SU-DHL-6 (cell line): ENCODE measurements at regions not wholly inside any gene's neighbourhood (a gene's known extent, or its start where the extent isn't known, plus 50 kb on each side); places are given as distances from the start of the nearest gene placed in this dataset.

Experiments
- H2AFZ ChIP-seq: fragments of 200-600 bp; sonication (generic); 2 replicates; pipeline ENCODE4 v1.6.1; 2014; ENCODE audit warnings: low read depth, mild to moderate bottlenecking, moderate library complexity, mixed read lengths, antibody characterized with exemption, low read length; ENCODE audit not compliant: severe bottlenecking
- H3F3A ChIP-seq: fragments of 200-600 bp; shearing (Covaris generic); 2 replicates; pipeline ENCODE4 v1.6.0; 2016; ENCODE audit warnings: antibody characterized with exemption, mild to moderate bottlenecking; ENCODE audit not compliant: insufficient read depth
- H3K27ac ChIP-seq: fragments of 200-600 bp; sonication (generic); 2 replicates; pipeline ENCODE4 v1.5.1; 2016; ENCODE audit warnings: low read depth, mild to moderate bottlenecking, low read length, moderate library complexity, mixed read lengths
- H3K27me3 ChIP-seq: fragments of 200-600 bp; sonication (generic), shearing (Covaris generic); 2 replicates; pipeline ENCODE4 v1.6.0; 2014; ENCODE audit warnings: mild to moderate bottlenecking, low read length
- H3K36me3 ChIP-seq: fragments of 200-600 bp; sonication (generic); 2 replicates; pipeline ENCODE4 v1.6.1; 2014; ENCODE audit warnings: mild to moderate bottlenecking, low read length, mixed read lengths
- H3K4me2 ChIP-seq: fragments of 300-600, 200-600 bp; shearing (Covaris generic), sonication (generic); 2 replicates; pipeline ENCODE4 v1.6.0; 2014; ENCODE audit warnings: low read length, low read depth, mild to moderate bottlenecking; ENCODE audit not compliant: poor library complexity, severe bottlenecking
- H3K4me3 ChIP-seq: fragments of 200-600 bp; sonication (generic); 2 replicates; pipeline ENCODE4 v1.5.1; 2014; ENCODE audit warnings: antibody characterized with exemption, low read length, mild to moderate bottlenecking, mixed read lengths; ENCODE audit not compliant: insufficient read depth, poor library complexity, severe bottlenecking
- H3K79me2 ChIP-seq: fragments of 200-600 bp; sonication (generic); 2 replicates; pipeline ENCODE4 v1.6.1; 2014; ENCODE audit warnings: mild to moderate bottlenecking, low read length, moderate library complexity; ENCODE audit not compliant: insufficient read depth
- H3K9ac ChIP-seq: fragments of 200-600 bp; sonication (generic); 2 replicates; pipeline ENCODE4 v1.7.0; 2014; ENCODE audit warnings: mild to moderate bottlenecking, low read length
- H3K9me2 ChIP-seq: fragments of 200-600 bp; sonication (generic); replicated peaks from 2 replicates; pipeline ENCODE4 v1.6.1; 2014; ENCODE audit warnings: low read length; ENCODE audit not compliant: insufficient read depth
- H3K9me3 ChIP-seq: fragments of 200-600 bp; sonication (generic); 2 replicates; pipeline ENCODE4 v1.6.1; 2014; ENCODE audit warnings: low read length, mixed read lengths; ENCODE audit not compliant: insufficient read depth
- H4K20me1 ChIP-seq: fragments of 200-600 bp; sonication (generic); 2 replicates; pipeline ENCODE4 v1.6.1; 2014; ENCODE audit warnings: low read depth, mild to moderate bottlenecking, antibody characterized with exemption, low read length, moderate library complexity, mixed read lengths
- EZH2phosphoT487 ChIP-seq: fragments of 200-600 bp; sonication (generic), shearing (Covaris generic); conservative IDR thresholded peaks from 2 replicates; pipeline ENCODE4 v1.6.1; 2018; ENCODE audit warnings: mild to moderate bottlenecking, antibody characterized with exemption, low read length, moderate library complexity, mixed read lengths
- TF ChIP-seq, protein P1 (sequence below): fragments of 200-600 bp; sonication (generic); IDR thresholded peaks from one replicate; pipeline ENCODE4 v1.5.1; 2017; ENCODE audit warnings: antibody characterized with exemption, mild to moderate bottlenecking, low read length, moderate library complexity; ENCODE audit not compliant: insufficient read depth, poor library complexity, severe bottlenecking

DNA sequence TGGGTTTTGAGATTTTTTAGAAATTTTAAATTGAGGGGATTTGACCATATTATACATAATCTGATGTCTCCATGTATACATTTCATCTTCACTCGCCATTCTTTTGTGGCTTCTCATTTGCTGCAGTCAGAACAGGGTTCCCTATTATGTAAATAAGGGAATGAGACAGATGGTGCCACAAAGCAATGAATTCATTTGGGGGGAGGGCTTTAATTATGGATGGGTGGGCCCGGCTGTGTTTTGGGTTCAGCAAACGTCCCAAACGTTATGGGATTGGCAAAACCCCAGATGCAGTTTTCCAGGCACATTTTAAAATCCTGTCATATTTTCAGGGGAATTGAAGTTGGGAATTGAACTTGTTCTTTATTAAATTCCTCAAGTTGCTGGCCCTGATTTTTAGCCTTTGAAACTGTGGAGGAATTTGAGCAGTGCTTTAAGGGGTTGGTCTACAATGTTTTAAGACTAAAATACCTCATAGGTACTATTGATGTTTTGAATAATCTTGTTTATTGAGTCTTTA, 558.5 kb upstream of the ZNF462 start:
- H3K4me3 ChIP-seq: no peak overlapping the region
- H3K9me2 ChIP-seq: no peaks in the 10 kb centered on the region
- no peak overlapping the region for H2AFZ ChIP-seq
- no peak overlapping the region for H3K4me2 ChIP-seq
- H3K9ac ChIP-seq: no peak overlapping the region
- H3K36me3 ChIP-seq: no peaks in the 10 kb centered on the region
- H3K79me2 ChIP-seq: no peaks in the 10 kb centered on the region
- H3K27me3 ChIP-seq: no peaks in the 10 kb centered on the region
- no peaks in the 10 kb centered on the region for H4K20me1 ChIP-seq
- H3K27ac ChIP-seq: no peak overlapping the region
- no peaks in the 10 kb centered on the region for H3K9me3 ChIP-seq
- H3F3A ChIP-seq: no peaks in the 10 kb centered on the region
- TF ChIP-seq, protein P1, sequence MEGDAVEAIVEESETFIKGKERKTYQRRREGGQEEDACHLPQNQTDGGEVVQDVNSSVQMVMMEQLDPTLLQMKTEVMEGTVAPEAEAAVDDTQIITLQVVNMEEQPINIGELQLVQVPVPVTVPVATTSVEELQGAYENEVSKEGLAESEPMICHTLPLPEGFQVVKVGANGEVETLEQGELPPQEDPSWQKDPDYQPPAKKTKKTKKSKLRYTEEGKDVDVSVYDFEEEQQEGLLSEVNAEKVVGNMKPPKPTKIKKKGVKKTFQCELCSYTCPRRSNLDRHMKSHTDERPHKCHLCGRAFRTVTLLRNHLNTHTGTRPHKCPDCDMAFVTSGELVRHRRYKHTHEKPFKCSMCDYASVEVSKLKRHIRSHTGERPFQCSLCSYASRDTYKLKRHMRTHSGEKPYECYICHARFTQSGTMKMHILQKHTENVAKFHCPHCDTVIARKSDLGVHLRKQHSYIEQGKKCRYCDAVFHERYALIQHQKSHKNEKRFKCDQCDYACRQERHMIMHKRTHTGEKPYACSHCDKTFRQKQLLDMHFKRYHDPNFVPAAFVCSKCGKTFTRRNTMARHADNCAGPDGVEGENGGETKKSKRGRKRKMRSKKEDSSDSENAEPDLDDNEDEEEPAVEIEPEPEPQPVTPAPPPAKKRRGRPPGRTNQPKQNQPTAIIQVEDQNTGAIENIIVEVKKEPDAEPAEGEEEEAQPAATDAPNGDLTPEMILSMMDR: no peak
- no peak for TF ChIP-seq EZH2phosphoT487

DNA sequence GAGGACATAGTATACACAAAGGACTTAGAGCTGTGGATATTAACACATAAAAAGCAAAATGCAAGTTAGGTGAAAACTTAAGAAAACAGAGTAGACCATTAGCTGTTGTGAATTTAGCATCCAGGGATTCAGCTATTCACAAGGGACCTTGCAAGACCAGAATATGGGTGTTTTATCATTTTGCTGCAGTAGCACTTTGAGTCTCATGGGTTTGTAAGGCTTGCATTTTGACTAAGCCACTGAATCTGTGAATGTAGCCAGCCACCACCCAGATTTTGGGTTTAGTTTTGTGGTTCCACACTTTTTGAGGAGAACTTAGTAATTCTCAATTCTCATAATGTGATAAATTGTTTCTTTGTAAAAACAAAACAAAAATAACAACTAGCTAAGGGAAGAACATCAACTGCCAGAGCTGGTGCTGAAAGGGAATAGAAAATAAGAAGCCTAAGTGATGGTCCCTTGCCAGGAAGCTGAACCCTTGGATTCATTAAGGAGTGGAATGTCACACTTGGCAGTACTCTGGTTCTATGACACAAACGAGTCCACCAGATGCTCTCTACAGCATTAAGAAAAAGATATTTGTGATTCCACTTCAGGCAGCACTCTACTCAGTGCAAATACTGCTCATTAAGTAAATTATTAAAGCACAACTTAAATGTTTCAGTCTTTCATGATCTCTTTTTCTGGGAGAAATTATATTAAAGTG, 557.4 kb upstream of the ZNF462 start:
- no peaks in the 10 kb centered on the region for H3K79me2 ChIP-seq
- H3K27me3 ChIP-seq: no peaks in the 10 kb centered on the region
- H3K4me2 ChIP-seq: no peak overlapping the region
- no peaks in the 10 kb centered on the region for H3K9me3 ChIP-seq
- H3K27ac ChIP-seq: no peak overlapping the region
- no peak overlapping the region for H2AFZ ChIP-seq
- H4K20me1 ChIP-seq: no peaks in the 10 kb centered on the region
- no peak for TF ChIP-seq EZH2phosphoT487
- TF ChIP-seq, protein P1: no peak
- H3K36me3 ChIP-seq: no peaks in the 10 kb centered on the region
- no peak overlapping the region for H3K4me3 ChIP-seq
- no peak overlapping the region for H3K9ac ChIP-seq
- no peaks in the 10 kb centered on the region for H3K9me2 ChIP-seq
- H3F3A ChIP-seq: no peaks in the 10 kb centered on the region

DNA sequence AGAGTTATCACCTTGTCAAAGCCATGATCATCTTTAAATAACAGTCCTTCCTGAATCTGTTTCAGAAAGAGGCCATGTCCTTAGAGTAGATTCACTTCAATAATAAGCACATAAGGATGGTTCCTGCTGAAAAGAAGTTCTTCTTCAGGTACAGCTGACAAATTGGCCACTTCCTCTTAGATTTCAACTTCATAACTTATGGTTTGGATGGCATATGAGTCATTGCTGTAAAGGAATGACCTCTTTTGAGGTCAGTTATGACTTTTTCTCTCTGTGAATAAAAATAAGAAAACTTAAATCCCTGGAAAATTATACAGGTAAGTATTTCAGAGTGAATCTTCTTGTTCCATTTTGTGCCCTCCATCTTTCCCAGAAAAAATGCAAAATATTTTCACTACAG, 555.3 kb upstream of the ZNF462 start:
- Histone ChIP-seq H3K27ac (no peak overlapping the region), H3K9me2 (no peaks in the 10 kb centered on the region), H3K4me2 (no peak overlapping the region), H3F3A (no peaks in the 10 kb centered on the region), H3K4me3 (no peak overlapping the region), H3K36me3 (no peaks in the 10 kb centered on the region), H3K9me3 (no peaks in the 10 kb centered on the region), H4K20me1 (no peaks in the 10 kb centered on the region), H3K79me2 (no peaks in the 10 kb centered on the region), H3K27me3 (no peaks in the 10 kb centered on the region), H2AFZ (no peak overlapping the region), H3K9ac (no peak overlapping the region)
- TF ChIP-seq, protein P1: no peak
- no peak for TF ChIP-seq EZH2phosphoT487
